ELR (cell line): ENCODE measurements at regions not wholly inside any gene's neighbourhood (a gene's known extent, or its start where the extent isn't known, plus 50 kb on each side); places are given as distances from the start of the nearest gene placed in this dataset.
A peak's percentile ranks its signal among the peaks of the same experiment; 100 is the strongest.

ENCODE experiments used
- DNase-seq: peaks from one replicate; pipeline ENCODE4 v3.0.0-alpha.2; 2015; ENCODE audit warnings: low read depth

DNA sequence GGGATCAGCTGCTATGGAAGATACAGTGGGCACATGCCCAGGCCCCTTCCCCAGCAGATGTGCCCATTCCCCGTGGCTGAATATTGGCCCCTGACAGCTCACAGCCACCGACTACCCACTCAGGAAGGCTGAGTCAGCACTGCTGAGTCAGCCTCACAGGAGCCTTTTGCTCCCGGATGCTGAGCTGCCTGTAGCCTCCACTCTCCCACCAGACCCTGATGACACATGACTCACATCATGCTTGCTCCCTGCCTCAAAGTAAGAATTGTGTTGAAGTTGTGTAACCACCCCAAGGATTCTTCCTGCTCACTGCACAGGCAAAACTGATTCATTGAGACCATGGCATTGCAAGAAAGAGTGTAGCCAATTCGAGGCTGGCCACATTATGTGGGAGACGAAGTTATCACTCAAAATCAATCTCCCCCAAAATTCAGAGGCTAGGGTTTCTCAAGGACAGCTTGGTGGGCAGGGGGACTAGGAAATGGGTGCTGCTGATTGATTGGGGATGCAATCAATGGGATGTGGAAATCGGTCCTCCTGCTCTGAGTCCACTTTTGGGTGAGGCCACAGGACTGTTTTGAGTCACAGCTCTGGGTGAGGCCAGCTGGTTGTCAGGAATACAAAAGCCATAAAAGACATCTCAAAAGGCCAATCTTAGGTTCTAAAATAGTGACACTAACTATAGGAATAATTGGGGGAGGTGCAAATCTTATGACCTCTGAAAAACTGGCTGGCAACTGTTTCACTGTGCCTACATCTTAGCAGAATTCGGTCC, 556.6 kb upstream of the CDH4 start:
- peak; percentile 80 for DNase-seq

DNA sequence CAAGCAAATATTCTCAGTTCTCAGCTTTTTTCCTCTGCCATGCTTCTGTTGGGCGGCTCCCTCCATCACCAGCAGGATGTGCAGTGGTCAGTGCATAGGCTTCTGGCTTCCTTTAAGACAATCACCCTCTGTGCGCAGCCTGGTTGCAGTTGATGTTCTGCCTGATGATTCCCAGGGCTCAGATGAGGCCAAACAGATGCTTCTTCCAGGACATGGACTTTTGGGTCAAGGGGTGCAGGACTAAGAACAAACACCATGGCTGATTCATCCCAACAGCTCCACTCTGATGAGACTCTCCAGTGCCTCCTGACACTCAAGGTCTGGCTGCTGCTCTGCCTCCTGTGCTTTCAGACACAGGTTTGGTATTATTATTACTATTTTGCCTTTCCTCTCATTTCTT, 554.8 kb upstream of the CDH4 start:
- no peak for DNase-seq

DNA sequence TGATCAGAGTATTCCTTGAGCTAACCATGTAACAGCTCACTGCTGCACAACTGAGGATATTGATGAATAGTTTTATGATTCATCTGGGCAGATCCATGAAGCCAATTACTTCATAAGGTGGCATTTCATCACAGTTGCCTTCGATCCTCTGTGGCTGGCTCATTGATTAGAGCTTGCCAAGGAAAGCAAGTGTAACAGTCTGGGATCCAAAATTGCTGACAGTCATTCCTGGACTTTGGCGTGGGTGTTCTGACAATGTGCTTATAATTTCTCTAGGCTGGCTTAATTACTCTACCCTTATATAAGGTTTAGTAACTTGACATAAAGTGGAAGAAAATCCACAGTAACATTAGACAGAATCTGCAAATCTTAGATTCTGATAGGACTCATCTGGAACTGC, 551.3 kb upstream of the CDH4 start:
- DNase-seq, result no peak

DNA sequence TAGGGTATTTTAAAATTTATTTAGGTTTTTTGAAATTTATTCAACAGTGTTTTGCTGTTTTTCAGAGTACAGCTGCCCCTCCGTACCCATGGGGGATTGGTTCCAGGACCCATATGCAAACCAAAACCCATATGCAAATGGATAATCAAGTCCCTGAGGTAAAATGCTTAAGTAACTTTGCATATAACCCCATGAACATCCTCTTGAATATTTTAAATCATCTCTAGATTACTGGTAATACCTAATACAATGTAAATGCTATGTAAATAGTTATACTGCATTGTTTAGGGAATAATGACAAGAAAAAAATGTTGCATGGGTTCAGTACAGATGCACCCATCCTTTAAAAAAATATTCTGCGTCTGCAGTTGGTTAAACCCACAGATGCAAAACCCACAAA, 547.9 kb upstream of the CDH4 start:
- no peak for DNase-seq

DNA sequence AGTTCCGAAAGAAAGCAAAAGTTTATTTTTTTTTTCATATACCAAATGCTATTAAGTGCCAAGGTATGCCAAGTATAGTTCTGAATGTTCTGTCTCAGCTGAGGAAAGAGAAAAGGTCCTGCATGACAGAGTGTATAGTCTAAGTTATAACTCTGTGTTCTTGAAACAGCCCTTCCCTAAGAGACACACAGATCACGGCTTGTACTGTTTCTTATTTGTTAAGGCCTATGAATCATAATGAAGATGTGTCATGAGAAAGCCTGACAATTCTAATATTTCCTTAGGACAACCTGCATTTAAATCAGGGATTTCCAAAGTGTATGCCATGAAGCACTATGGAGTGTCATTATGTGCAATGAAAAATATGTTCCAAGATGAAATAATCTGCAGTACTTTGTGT, 538.7 kb upstream of the CDH4 start:
- DNase-seq, result no peak

DNA sequence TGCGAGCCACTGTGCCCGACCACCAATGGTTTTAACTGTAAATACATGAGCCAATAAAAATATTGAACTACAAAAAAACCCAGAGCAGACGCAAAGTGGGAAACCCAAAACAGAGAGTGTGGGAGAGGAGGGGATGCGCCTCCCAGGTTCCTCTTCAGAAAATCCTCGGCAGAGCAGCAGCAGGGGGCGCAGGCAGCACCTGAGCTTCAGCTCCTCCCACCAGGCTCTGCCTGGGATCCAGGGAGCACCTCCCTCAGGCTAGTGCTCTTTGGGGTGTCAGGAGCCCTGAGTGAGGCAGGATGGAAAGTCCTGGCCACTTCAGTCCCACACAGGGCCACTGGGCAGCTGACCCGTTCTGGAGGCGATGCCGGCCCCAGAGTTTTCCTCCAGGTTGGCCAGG, 536.9 kb upstream of the CDH4 start:
- peak; percentile 3 for DNase-seq

DNA sequence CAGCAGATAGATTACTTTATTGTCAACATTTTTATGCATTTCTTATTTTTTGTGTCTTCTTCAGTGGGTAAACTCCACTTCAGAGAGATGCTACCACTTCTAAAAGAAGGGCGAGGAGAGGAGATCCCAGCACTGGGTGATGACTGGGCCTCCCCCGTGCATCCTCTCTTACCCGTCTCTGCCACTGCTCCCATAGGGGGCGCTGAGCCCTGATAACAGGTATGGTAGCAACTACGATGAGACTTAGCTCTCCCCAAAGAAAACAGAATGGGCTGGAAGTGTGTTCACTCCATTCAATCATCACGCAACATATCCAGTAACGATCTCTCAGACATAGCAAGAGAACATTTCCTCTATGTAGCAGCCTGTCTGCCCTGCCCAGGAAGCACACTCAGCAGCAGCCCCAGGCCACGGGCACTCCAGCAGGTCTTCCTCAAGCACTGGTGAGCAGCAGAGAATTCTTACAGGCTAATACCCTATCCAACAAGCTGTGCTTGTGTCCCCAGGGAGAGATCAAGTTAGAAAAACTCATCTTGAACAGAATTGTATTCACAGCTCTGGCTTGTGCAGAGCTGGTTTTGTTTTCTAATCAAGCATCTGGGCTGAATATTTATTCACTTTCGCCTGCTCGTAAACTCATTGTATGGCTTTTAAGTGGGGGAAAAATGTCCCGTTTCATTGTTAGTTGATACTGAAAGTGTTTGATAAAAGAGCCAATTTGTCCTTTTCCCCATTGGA, 533.1 kb upstream of the CDH4 start:
- DNase-seq, result peak; percentile 6

DNA sequence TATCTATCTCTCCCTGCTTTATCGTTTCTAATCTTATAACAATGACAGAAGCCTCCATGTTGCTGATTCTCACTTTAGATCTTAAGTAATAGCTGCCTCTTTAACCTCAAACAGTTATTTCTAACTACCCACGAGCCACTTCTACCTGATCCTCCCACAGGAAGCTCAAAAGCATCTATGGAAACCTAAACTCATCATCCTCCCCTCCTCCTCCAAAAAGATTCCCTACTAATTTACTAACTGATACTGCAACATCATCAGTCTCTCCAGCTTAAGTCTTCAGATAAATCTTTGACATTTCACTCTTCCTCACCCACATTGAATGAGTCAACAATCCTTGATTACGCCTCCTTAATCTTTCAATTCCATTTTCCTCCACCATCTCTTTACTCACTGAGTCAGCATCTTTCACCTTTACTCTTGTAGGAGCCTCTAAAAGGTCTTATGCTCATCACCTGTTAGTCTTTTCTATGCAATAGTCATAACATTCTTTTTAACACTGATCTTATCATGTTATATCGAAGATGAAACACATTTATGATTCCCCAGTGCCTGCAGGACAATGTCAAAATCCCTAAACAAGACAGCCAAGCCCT, 526.7 kb upstream of the CDH4 start:
- no peak for DNase-seq

DNA sequence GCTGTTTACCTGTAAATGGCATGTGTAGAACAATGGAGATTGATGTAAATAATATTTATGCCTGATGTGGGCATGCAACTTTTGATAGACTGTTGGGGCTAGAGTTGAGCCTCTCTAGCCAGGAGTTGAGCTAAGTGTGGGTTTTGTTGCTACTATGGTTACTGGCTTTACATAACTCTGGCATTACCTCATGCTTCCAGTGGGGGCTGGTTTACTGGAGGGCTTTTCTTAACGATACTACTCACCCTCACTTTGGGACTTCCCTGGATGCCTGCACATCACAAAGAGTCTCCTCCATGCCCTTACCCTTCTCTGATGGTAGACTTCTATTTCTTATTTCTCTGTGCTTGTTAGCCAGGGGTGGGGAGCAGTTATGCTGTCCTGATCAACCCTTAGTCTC, 524.6 kb upstream of the CDH4 start:
- peak; percentile 18 for DNase-seq

DNA sequence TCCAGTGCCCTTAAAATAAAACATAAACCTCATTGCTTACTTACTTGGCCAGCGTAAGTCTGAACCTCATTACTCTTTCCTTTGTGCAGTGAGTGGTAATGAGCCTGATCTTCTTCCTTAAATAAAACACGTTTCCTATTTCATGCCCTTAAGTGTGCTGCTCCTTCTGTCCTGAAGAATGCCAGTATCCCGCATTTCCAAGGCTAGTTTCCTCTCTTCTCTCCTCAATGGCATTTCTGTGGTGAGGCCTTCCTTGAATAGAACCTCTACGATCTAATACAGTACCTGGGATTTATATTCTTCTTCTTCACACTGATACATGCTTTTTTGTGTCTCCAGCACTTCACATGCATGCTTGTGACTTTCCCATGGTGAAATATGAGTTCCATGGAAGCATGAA, 523.4 kb upstream of the CDH4 start:
- no peak for DNase-seq

DNA sequence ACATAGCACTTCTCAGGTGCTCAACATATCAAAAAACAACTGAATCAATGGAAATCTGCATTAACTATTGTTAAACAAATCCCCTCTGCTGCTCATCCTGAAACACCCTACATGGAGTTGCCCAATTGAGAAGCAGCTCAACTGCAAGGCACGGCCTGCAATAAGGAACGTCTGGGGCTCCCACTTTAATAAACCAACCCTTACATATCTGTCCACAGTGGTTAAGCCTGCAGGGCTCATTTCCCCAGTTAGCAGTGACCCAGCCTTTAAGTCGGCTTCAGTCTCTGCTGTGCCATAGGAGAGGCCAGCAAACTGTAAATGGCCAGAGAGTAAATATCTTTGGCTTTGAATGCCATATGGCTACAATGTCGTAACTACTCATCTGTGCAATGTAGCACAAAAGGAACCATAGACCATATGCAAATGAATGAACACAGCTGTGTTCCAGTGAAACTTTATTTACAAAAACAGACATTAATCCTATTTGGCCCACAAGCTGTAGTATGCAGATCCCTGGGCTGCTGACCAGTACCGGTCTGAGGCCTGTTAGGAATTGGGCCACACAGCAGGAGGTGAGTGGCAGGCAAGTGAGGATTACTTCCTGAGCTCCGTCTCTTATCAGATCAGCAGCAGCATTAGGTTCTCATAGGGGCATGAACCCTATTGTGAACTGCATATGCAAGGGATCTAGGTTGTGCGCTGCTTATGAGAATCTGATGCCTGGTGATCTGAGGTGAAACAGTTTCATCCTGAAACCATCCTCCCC, 522.7 kb upstream of the CDH4 start:
- DNase-seq, result no peak

DNA sequence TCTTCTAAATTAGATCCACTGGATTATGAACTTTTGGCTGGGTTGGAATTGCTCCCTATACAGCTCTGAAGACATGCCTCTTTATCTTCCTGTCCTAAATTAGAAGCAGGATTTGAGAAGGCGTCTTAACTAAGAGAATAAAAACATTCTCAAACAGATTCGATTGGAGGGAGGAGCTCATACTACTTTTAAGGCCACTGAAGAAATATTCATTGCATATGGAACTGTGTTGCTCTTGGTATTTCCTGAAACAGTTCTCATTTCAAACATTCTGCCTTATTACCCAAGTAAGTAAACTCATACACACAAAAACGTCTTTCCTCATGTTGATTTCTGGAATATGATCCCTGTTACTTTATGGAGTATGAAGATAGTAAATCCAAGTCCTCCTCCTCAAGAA, 519.7 kb upstream of the CDH4 start:
- no peak for DNase-seq

DNA sequence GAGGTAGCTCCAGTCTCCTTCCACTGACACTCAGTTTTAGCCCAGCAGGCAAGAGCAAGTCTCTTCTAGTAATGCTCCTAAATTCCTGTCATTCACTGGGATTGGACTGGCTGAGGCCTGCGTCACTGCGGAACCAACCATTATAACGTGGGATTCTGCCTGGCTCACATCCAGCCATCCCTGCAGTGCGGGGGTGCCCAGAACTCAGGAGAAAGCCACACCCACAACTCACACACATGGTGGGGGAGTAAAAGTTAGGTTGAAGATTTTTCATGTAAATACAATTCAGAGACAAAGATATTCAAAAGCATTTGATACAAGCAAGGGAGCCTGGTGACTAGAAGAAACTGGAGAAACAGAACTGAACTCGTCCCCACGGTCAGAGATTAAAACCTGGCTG, 504.0 kb upstream of the CDH4 start:
- no peak for DNase-seq

DNA sequence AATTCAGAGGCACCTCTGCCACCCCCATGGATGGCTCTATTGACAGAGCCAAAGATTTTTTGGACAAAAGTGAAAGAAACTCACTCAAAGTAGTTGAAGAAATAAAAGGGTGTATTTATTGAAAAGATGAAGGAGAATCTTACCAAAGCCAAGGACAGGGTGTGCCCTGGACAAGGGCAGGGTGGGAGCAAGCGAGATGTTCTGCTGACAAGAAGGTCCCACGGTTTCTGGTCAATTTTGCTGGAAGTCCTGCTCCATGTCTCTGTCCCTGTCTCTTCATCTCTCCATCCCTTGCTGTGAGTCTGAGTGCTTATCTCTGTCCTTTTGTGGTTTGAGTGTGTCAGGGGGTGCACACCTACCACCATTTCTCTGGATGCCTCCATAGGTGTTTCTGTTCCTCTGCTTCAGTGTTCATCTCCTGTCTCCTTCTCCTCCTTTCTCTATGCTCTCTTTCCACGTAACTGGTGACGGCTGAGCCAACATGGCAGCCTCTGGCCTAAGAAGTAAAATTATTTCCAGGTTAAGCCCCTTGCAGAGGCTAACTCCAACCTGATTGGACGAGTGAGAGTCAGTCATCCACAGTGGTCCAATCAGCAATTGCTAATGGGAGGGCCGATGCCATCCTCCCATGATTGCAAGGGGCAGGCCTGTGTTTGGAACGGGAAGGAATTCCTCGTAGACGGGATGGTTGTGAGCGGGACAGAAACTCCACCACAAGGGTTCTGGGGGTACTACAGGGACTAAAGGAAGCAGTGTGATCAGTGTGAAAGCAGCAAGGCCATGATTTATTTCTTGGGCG, 502.1 kb upstream of the CDH4 start:
- peak; percentile 18 for DNase-seq

DNA sequence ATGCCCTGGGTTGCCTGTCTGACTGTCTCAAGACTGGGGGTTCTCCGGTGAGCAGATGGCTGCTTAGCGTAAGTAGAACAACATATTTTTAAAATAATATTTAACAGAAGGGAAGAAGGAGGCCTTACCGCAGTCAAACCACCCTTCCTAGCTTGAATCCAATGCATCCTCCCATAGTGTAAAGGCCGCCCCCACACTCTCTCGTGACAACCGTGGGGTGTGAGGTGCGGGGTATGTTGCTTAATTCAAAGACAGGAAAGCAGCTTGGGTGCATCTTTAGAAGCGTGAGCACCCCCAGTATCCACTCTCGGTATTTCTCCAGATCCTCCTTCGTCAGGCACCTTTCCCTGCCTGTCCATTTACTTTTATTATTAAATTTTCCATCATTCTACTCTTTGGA, 501.2 kb upstream of the CDH4 start:
- DNase-seq, result no peak

DNA sequence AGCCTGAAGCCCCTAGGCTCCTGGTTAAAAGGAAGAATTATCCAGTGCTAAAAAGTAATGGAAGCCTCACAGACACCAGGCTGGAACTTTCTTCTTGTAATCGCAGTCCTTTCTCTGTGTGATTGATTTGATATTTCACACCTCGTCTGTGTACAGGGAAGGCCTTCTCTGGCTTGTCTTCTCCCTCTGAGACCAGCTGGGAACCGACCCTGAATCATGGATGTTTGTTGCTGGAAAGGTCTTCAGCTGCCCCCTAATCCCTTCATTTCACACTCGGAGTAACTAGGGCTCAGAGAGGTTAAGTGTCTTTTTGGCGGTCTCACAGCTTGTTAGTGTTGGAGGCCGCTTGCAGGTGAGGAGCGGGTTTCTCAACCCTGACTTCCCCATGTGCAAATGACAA, 500.2 kb upstream of the CDH4 start:
- no peak for DNase-seq

DNA sequence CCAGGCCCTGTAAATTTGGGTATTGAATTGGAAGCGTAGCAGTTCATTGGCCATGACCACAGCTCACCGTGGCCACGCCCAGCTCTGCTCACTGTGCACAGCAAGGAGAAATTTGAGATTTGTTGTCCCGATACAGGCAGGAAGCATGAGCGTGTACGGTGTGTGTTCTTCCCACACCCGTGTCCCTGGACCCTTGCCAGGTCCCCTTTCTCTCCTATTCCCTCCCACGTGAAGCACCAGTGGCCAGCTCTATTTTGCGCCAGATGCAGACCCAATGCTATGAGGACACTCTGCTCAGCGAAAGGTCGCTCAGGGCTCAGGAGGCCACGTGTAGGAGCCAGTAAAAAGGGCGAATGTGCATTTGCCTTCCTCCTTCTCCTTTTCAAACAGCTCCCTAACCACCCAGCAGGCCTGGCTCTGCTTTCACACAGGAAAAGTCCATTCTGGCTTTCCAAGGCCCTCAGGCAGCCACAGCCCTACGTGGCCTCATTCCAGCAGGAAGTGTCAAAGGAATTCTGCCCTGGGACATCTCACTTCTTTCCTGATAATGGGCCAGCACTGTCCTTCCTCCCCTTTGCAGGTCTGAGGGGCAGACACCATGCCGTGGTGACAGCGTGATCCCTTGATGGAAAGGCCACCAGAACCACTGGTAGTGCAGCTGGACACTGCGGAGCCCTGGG, 499.2 kb upstream of the CDH4 start:
- no peak for DNase-seq

DNA sequence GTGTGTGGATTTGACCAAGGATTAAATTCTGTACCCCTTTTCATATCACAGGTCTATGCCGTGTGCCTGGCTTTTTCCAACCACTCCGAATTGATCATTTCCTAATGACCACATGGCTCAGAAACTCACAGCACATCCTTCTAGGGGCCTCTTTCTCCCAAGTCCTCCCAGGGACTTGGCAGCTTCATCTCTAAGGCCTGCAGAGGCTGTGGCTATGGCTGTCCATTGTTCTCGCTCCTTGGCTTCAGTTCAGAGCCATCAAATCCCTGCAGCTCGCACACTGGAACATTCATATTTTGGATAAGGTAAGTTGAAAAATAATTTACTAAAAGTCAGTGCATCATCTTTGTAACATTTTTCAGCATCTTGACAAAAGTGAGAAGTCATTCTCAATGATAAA, 497.2 kb upstream of the CDH4 start:
- DNase-seq, result no peak

DNA sequence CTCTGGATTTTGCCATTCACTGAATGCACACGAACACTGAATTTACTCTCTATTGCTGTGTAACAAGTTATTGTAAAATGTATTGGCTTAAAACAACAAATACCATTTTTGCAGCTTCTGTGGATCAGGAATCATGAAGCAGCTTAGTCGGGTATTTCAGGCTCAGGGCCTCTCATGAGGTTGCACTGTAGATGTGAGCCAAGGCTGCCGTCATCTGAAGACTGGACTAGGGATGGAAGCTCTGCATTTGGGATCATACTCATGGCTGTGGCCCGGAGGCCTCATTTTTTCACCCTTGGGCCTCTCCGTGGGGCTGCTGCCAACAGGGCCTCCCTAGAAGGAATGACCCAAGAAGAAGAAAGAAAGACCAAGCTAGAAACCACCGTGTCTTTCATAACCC, 492.4 kb upstream of the CDH4 start:
- DNase-seq, result no peak

DNA sequence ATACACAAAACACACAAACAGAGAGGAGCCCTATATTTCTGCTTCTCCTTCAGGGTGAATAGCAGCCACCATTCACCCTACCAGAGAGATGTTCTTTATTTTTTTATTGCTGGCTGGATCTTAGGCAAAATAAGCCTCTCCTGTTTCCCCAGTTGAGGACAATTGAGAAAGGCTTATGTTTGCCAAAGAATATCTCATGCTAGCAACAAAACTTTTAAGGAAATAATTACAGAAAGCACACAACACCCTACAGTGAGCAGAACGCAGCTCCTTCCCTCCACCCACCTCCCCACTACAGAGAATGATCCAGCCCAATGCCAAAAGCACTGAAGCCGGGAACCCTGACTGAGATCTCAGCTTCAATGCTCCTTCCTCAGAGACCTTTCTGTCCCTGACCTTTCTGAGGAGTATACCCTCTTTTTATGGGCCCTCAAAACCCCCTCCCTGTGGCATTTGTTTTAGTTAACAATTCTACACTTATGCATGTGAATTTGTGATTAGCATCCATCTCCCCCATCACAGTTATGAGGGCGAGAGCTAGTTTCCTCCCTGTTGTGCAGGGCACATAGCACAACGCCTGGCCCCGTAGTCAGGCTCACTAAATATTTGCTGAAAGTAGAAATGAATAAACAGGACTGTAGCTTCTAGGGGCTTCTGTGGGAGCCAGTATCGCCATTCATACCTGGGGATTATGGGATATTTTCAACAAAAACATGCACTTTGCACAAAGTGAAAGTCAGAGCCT, 491.6 kb upstream of the CDH4 start:
- no peak for DNase-seq

DNA sequence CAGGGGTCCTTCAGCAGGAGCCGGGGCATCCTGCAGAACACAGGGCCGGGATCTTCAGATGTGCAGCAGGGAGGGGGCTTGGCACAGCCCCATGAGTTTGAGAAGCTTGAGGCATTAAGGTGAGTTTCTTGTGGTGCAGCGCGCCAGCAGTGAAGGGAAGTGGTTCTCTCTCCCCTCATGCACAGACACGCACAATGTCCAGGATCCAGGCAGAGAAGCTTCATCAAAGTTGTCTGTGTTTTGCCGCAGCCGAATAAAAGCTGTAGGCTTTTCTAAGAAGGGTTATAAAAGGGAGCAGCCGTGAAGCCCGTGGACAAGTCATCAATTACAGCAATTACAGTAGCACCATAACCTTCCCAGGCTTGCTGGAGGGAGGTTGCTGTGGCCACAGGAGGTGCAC, 491.0 kb upstream of the CDH4 start:
- no peak for DNase-seq
